ENCODE measurements at regions not wholly inside any gene's neighbourhood (a gene's known extent, or its start where the extent isn't known, plus 50 kb on each side); places are given as distances from the start of the nearest gene placed in this dataset.
A peak's percentile ranks its signal among the peaks of the same experiment; 100 is the strongest.
"Not testable (repeated sequence)": the region's sequence is repeated elsewhere in the genome, so short reads cannot be mapped to it uniquely, and the experiment has no call there.

GRCh38 chr1:83509301-83509781 is 489.6 kb downstream of the TTLL7 start:
- H3K27ac ChIP-seq, result peak overlapping the region; percentile 74
- DNase-seq (ENCODE audit: low read depth in 1 of 2, low spot score in 2 of 2), result no peak

DNA sequence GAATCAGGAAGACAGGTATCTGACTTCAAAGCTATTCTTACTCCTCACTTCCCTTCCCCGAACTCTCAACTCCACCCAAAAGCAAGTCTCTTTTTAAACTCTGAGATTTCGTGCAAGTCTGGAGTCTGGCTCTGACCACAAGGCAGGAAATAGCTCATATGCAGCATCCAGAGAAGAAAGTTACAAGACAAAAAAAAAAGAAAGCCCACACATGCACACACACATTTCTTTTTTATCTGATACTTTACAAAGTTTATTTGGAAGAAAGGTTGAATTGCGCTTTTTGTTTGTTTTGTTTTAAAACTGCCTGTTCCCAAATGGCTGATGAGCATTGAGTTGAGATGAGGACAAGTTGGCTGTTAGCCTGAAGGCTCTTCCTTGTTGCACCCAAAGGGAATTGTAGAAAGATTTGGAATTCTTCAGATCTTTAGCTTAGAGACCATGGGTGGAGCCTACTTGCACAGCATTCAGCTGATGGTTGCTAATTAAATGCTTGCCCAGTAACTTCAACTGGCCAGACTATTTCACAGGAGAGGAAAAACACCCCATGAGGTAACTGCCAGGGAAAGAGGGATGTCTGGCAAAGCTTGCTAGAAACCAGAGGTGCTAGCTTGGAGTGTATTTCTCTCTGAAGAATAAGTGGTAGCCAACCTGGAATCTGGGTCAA is 490.3 kb downstream of the TTLL7 start:
- DNase-seq (ENCODE audit: low read depth in 1 of 2, low spot score in 2 of 2), result peak; percentile 66 to 91
- H3K27ac ChIP-seq, result peak overlapping the region; percentile 74

More at GRCh38 chr1:83509301-83509781, 489.6 kb downstream of the TTLL7 start:
- no peaks in the 10 kb centered on the region for H3K9me3 ChIP-seq (replicated peaks)
- H3K27me3 ChIP-seq (replicated peaks), result no peaks in the 10 kb centered on the region
- H3K4me3 ChIP-seq, result no peak overlapping the region
- H3K36me3 ChIP-seq, result no peaks in the 10 kb centered on the region
- peaks cover 24% of the 10 kb centered on the region for H3K4me1 ChIP-seq (replicated peaks)

GRCh38 chr1:83505148-83505547 is 493.8 kb downstream of the TTLL7 start:
- no peaks in the 10 kb centered on the region for H3K27me3 ChIP-seq (replicated peaks)
- H3K27ac ChIP-seq, result no peak overlapping the region
- no peaks in the 10 kb centered on the region for H3K9me3 ChIP-seq (replicated peaks)
- peaks cover 24% of the 10 kb centered on the region for H3K4me1 ChIP-seq (replicated peaks)
- no peak overlapping the region for H3K4me3 ChIP-seq
- no peak for DNase-seq (ENCODE audit: low read depth in 1 of 2, low spot score in 2 of 2)
- no peaks in the 10 kb centered on the region for H3K36me3 ChIP-seq

More for the DNA sequence above, 490.3 kb downstream of the TTLL7 start:
- Histone ChIP-seq H3K4me3 (no peak overlapping the region), H3K9me3 (replicated peaks) (no peaks in the 10 kb centered on the region), H3K36me3 (no peaks in the 10 kb centered on the region), H3K27me3 (replicated peaks) (no peaks in the 10 kb centered on the region), H3K4me1 (replicated peaks) (peaks cover 24% of the 10 kb centered on the region)

GRCh38 chr1:83503153-83503552 is 495.8 kb downstream of the TTLL7 start:
- no peak overlapping the region for H3K27ac ChIP-seq
- H3K4me1 ChIP-seq (replicated peaks), result peaks cover 10% of the 10 kb centered on the region
- no peak for DNase-seq (ENCODE audit: low read depth in 1 of 2, low spot score in 2 of 2)
- no peaks in the 10 kb centered on the region for H3K36me3 ChIP-seq
- no peaks in the 10 kb centered on the region for H3K27me3 ChIP-seq (replicated peaks)
- no peak overlapping the region for H3K4me3 ChIP-seq
- H3K9me3 ChIP-seq (replicated peaks), result no peaks in the 10 kb centered on the region; the same call in 1 of the 2 replicates

- no peak overlapping the region for H3K27ac ChIP-seq
- no peak for DNase-seq (ENCODE audit: low read depth in 1 of 2, low spot score in 2 of 2)
- H3K36me3 ChIP-seq, result no peaks in the 10 kb centered on the region
- no peaks in the 10 kb centered on the region; the same call in 1 of the 2 replicates for H3K9me3 ChIP-seq (replicated peaks)
- no peaks in the 10 kb centered on the region for H3K4me1 ChIP-seq (replicated peaks)
- no peaks in the 10 kb centered on the region for H3K27me3 ChIP-seq (replicated peaks)
- no peak overlapping the region for H3K4me3 ChIP-seq
Measured at GRCh38 chr1:83500987-83501591, 497.8 kb downstream of the TTLL7 start.

- H3K27ac ChIP-seq, result no peak overlapping the region
- no peaks in the 10 kb centered on the region; the same call in 1 of the 2 replicates for H3K9me3 ChIP-seq (replicated peaks)
- H3K36me3 ChIP-seq, result no peaks in the 10 kb centered on the region
- DNase-seq (ENCODE audit: low read depth in 1 of 2, low spot score in 2 of 2), result no peak
- no peaks in the 10 kb centered on the region for H3K4me1 ChIP-seq (replicated peaks)
- no peak overlapping the region for H3K4me3 ChIP-seq
- no peaks in the 10 kb centered on the region for H3K27me3 ChIP-seq (replicated peaks)
Measured at GRCh38 chr1:83500531-83500930, 498.4 kb downstream of the TTLL7 start.

GRCh38 chr1:83499998-83500397 is 498.9 kb downstream of the TTLL7 start:
- no peaks in the 10 kb centered on the region; the same call in 1 of the 2 replicates for H3K9me3 ChIP-seq (replicated peaks)
- H3K36me3 ChIP-seq, result no peaks in the 10 kb centered on the region
- DNase-seq (ENCODE audit: low read depth in 1 of 2, low spot score in 2 of 2), result no peak
- H3K4me3 ChIP-seq, result no peak overlapping the region
- H3K27me3 ChIP-seq (replicated peaks), result no peaks in the 10 kb centered on the region
- H3K27ac ChIP-seq, result no peak overlapping the region
- no peaks in the 10 kb centered on the region for H3K4me1 ChIP-seq (replicated peaks)

DNA sequence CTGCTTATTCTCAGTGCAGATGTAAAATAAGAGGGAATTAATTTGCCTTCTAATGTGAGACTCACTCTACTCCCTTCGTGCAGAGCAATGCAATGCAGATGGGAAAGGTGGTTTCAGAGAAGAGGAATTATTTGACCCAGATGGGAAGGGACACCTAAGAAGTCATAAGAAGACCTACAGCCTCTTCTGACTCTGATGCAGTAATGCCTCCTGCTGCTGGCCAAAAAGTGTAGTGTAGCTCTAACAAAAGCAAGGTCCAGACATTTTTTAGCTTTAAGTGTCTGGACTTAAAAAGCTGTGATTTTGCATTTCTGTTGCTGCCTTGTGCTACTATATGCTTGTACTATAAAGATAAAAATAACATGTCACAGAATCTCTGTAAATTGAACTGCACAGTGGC is 501.4 kb downstream of the TTLL7 start:
- no peak overlapping the region for H3K4me3 ChIP-seq
- H3K9me3 ChIP-seq (replicated peaks), result peaks cover 2% of the 10 kb centered on the region; the same call in 1 of the 2 replicates
- H3K4me1 ChIP-seq (replicated peaks), result no peaks in the 10 kb centered on the region
- H3K27ac ChIP-seq, result no peak overlapping the region
- no peaks in the 10 kb centered on the region for H3K36me3 ChIP-seq
- no peaks in the 10 kb centered on the region for H3K27me3 ChIP-seq (replicated peaks)
- no peak for DNase-seq (ENCODE audit: low read depth in 1 of 2, low spot score in 2 of 2)

DNA sequence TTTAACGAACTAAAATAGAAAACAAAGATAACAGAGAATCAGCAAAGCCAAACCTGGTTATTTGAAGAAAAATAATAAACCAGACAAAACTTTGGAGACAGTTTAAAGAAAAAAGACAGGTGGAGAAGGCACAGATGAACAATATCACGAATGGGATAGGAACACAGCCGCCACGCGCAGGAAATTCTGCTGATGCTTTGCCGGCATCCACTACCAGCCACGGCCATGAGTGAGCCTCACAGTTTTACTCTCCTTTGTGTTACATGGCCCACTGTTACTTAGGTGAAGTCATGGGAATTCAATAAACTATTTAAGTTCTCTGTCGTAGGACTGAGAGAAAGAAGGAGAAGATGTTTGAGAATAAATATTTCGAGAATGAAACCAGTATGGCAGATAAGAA is 503.4 kb downstream of the TTLL7 start:
- H3K36me3 ChIP-seq, result no peaks in the 10 kb centered on the region
- no peak overlapping the region for H3K4me3 ChIP-seq
- peaks cover 2% of the 10 kb centered on the region; the same call in 1 of the 2 replicates for H3K9me3 ChIP-seq (replicated peaks)
- H3K4me1 ChIP-seq (replicated peaks), result no peaks in the 10 kb centered on the region
- H3K27me3 ChIP-seq (replicated peaks), result no peaks in the 10 kb centered on the region
- no peak for DNase-seq (ENCODE audit: low read depth in 1 of 2, low spot score in 2 of 2)
- H3K27ac ChIP-seq, result no peak overlapping the region

DNA sequence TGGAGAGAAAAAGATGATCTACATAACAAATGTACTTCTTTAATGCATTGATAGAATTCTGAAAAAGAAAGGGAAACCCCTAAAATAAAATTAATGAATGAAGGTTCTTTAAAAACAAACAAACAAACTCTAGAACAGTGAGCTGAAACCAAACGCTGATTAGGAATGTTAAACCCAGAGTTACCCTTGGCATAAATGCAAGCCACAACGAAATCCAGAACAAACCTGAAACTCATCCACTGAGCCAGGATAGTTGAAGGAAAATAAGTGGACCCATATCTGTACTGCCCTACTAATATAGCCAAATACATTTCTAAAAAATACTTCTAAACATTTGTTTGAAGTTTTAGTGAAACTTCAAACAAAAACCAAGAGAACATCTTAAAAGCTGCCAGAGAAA is 505.3 kb downstream of the TTLL7 start:
- Histone ChIP-seq H3K9me3 (replicated peaks) (peaks cover 2% of the 10 kb centered on the region; the same call in 1 of the 2 replicates), H3K27me3 (replicated peaks) (no peaks in the 10 kb centered on the region), H3K4me3 (no peak overlapping the region), H3K4me1 (replicated peaks) (no peaks in the 10 kb centered on the region), H3K36me3 (no peaks in the 10 kb centered on the region), H3K27ac (no peak overlapping the region)
- DNase-seq (ENCODE audit: low read depth in 1 of 2, low spot score in 2 of 2), result no peak

- Histone ChIP-seq H3K36me3 (no peaks in the 10 kb centered on the region), H3K27ac (no peak overlapping the region)
Measured at GRCh38 chr1:83491930-83492329, 507.0 kb downstream of the TTLL7 start.

DNA sequence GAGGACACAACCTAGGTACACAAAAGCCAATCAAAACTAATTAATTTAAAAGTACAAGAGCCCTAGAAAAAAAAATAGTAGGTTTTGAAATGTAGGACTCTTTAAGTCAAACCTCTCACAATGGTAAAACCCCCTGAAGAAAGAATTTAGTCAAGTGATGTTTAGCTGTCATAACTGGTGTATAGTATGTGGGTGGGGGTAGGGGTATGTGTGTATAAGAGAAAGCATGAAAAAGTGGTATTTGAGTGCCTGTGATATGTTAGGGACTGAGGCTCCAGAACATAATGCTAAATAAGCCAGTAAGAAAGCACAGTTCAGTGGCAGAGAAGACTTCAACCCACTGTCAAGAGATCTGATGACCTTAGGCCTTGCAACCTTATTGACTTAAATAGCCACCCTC is 507.9 kb downstream of the TTLL7 start:
- Histone ChIP-seq H3K27me3 (replicated peaks) (no peaks in the 10 kb centered on the region), H3K4me1 (replicated peaks) (no peaks in the 10 kb centered on the region), H3K4me3 (no peak overlapping the region), H3K27ac (no peak overlapping the region), H3K36me3 (no peaks in the 10 kb centered on the region), H3K9me3 (replicated peaks) (0 out of 2 replicates have a peak, but pooled peaks cover 2% of the 10 kb centered on the region)
- no peak for DNase-seq (ENCODE audit: low read depth in 1 of 2, low spot score in 2 of 2)

More at GRCh38 chr1:83491930-83492329, 507.0 kb downstream of the TTLL7 start:
- H3K27me3 ChIP-seq (replicated peaks), result no peaks in the 10 kb centered on the region
- no peak for DNase-seq (ENCODE audit: low read depth in 1 of 2, low spot score in 2 of 2)
- H3K4me3 ChIP-seq, result no peak overlapping the region
- 0 out of 2 replicates have a peak, but pooled peaks cover 2% of the 10 kb centered on the region for H3K9me3 ChIP-seq (replicated peaks)
- no peaks in the 10 kb centered on the region for H3K4me1 ChIP-seq (replicated peaks)

- H3K36me3 ChIP-seq; H3K9me3 ChIP-seq (replicated peaks); H3K4me3 ChIP-seq; H3K27ac ChIP-seq; DNase-seq (ENCODE audit: low read depth in 1 of 2, low spot score in 2 of 2); H3K27me3 ChIP-seq (replicated peaks); H3K4me1 ChIP-seq (replicated peaks): not testable (repeated sequence)
Measured at GRCh38 chr1:83488105-83488504, 510.8 kb downstream of the TTLL7 start.

DNA sequence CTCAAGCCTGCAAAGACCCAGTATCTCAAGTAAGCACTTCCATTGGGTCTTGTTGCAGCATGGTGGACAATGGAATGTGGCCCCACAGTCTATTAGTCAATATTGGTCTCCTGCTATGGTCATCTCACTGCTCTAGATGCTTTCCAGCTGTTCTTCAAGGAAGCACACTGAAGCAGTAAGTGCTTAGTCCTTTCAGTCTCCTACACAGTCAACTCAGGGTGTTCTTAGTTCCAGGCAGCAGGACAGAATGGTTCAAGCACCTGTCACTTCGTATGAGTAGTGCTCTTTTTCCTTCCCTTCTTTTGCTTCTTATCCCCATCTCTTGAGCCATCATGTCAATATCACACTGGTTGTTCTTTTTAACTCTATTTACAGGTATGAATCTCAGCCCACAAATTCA is 511.5 kb downstream of the TTLL7 start:
- H3K27ac ChIP-seq; DNase-seq (ENCODE audit: low read depth in 1 of 2, low spot score in 2 of 2); H3K36me3 ChIP-seq; H3K4me1 ChIP-seq (replicated peaks); H3K4me3 ChIP-seq; H3K9me3 ChIP-seq (replicated peaks); H3K27me3 ChIP-seq (replicated peaks): not testable (repeated sequence)
